Natural killer cell treated with Interleukin-12 subunit alpha and Interleukin-12 subunit beta and Interleukin-15 and Interleukin-18, amount 100 ng/mL, for 72 hours (primary cell): ENCODE measurements at regions not wholly inside any gene's neighbourhood (a gene's known extent, or its start where the extent isn't known, plus 50 kb on each side); places are given as distances from the start of the nearest gene placed in this dataset.
"Not testable (repeated sequence)": the region's sequence is repeated elsewhere in the genome, so short reads cannot be mapped to it uniquely, and the experiment has no call there.

Experiments used
- ATAC-seq, 2 donors: fragments of 150-1000 bp; cut with Tn5 transposase in 1 of 2; sonication (Bioruptor Pico), chemical (Tn5 transposase) in 1 of 2; 2 replicates each; pipeline ENCODE4 v1.10.0; 2021
- DNase-seq: peaks from one replicate; pipeline ENCODE4 v3.0.0; 2022; ENCODE audit warnings: low spot score
- H3K27ac Mint-ChIP-seq, 2 donors: 1 replicate in 1 of 2; 2 replicates in 1 of 2; pipeline ENCODE4 v1.8.0; 2022; ENCODE audit warnings: mixed read lengths in 2 of 2, mild to moderate bottlenecking in 1 of 2, moderate library complexity in 1 of 2
- H3K27me3 Mint-ChIP-seq, 2 donors: 1 replicate in 1 of 2; 2 replicates in 1 of 2; pipeline ENCODE4 v1.8.0; 2022; ENCODE audit warnings: mixed read lengths in 2 of 2
- H3K36me3 Mint-ChIP-seq: one replicate; pipeline ENCODE4 v1.8.0; 2022; ENCODE audit warnings: mixed read lengths
- H3K4me1 Mint-ChIP-seq, 2 donors: 1 replicate in 1 of 2; 2 replicates in 1 of 2; pipeline ENCODE4 v1.8.0; 2022; ENCODE audit warnings: low read depth in 2 of 2, mixed read lengths in 2 of 2, mild to moderate bottlenecking in 1 of 2
- H3K4me3 Mint-ChIP-seq: one replicate; pipeline ENCODE4 v1.8.0; 2022; ENCODE audit warnings: mixed read lengths
- H3K9me3 Mint-ChIP-seq: 2 replicates; pipeline ENCODE4 v1.8.0; 2022; ENCODE audit warnings: mixed read lengths

- Mint-ChIP-seq H3K4me3 (no peak overlapping the region), H3K4me1 (no peaks in the 10 kb centered on the region), H3K9me3 (peaks cover 17% of the 10 kb centered on the region), H3K27me3 (no peaks in the 10 kb centered on the region), H3K36me3 (peaks cover 5% of the 10 kb centered on the region), H3K27ac (no peak overlapping the region)
- ATAC-seq, result no peak
- no peak for DNase-seq
Measured at GRCh38 chr4:158038718-158039117, 134.1 kb downstream of the GASK1B start.

DNA sequence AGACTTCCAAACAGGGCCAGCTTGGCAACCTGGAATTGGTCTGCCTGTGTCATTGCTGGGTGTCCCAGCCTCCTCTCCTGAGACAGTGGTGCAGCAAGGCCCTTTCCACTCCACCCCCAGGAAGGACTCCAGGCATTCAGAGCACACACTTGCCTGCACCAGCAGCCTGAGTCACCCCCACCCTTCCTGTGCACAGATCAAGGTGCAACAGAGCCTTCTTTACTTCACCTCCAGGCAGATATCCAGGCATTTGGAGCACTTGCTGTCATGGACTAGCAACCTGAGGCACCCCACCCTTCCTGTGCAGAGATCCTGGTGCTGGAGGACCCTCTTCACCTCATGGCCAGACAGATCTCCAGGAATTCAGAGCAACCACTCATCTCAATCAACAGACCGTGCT is 135.8 kb downstream of the GASK1B start:
- DNase-seq (no peak), ATAC-seq (no peak)
- Mint-ChIP-seq H3K27me3 (no peaks in the 10 kb centered on the region), H3K9me3 (peaks cover 16% of the 10 kb centered on the region), H3K4me1 (no peaks in the 10 kb centered on the region), H3K36me3 (peaks cover 5% of the 10 kb centered on the region), H3K4me3 (no peak overlapping the region), H3K27ac (no peak overlapping the region)

DNA sequence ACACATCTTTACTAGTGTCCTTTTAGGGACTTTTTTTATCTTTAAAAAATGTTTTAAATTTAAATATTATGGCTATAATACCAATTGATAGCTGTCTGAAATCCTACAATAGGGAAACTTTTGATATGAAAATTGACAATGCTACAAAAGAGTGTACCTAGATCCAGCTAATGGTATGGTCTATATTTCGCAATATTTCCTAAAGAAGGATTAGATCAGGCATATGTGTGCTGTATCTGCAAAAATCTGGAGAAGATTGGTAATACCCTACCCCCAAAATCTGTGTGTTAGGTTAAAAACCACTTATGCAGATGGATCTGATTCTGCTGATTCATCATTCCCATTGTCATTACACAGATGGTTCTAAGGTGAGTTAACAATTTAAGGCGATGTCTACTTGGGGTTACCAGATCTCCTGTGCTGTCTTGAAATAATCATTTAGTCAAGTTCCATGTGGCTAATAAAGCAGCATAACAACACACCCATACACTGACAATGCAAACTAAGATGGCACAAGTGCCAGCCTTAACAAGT is 137.1 kb downstream of the GASK1B start:
- Mint-ChIP-seq H3K4me1 (no peaks in the 10 kb centered on the region), H3K36me3 (no peaks in the 10 kb centered on the region), H3K27me3 (no peaks in the 10 kb centered on the region), H3K9me3 (peaks cover 9% of the 10 kb centered on the region), H3K27ac (no peak overlapping the region), H3K4me3 (no peak overlapping the region)
- DNase-seq, result no peak
- ATAC-seq, result no peak

DNA sequence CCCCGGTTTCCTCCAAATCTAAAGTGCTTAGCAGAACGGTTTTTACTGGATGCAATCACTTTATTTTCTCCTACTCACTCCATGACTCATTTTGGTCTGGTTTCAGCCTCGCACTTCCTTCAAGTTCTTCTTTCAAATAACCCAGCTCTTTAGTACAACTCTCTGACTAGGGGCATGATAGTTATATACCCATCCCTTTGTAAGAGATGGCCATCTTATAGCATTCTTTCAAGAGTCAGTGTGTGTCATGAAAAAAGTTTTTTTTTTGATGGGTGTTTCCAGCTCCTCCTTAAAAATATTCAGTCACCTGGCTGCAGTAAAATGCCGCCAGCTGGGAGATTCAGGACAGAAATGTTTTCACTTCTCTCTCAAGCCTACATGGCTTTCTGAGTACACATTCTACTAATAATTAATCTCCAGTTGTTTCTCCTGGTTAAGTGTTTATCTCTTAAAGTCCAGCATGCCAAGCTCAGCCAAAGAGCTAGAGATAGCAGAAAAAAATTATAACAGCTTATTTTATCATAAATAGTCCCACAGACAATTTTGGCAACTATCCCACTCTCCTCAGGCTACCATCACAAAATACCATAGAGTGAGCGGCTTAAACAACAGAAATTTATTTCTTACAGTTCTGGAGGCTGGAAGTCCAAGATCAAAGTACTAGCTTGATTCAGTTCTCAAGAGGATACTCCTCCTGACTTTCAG is 139.3 kb downstream of the GASK1B start:
- no peak for ATAC-seq
- H3K36me3 Mint-ChIP-seq, result peaks cover 4% of the 10 kb centered on the region

DNA sequence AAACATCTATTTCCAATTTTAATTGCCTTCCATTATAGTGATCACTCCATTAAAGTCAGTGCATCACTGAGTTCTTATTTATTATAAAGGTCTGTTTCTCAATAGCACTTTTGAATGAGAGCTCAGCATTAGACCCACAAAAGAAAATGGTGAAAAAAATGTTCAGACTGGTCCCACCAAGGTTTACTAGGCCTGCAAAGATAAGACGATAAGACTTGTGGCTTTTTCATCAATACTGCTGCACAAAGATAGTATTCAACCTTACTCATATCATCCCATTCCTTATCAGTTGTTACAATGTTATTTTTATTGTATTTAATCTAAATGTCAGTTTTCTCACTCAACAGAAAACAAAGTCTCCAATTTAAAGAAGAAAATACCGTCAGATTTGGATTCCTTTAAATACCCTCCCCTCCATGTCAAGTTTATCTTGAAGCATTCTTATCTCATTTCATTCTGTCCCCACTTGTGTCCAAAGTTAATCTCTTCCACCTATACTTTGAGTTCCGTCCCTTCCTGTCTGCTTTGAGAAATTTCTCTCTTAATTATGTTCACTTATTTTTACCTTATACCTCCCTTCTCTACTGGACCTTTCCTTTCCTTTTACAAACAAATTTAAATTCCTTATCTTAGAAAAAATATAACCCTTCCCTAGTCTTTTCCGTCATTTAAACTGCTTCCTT is 140.0 kb downstream of the GASK1B start:
- Mint-ChIP-seq H3K4me3 (no peak overlapping the region), H3K36me3 (peaks cover 8% of the 10 kb centered on the region), H3K27me3 (no peaks in the 10 kb centered on the region), H3K9me3 (peaks cover 19% of the 10 kb centered on the region), H3K4me1 (no peaks in the 10 kb centered on the region), H3K27ac (no peak overlapping the region)
- DNase-seq, result no peak
- no peak for ATAC-seq

More for the DNA sequence above, 139.3 kb downstream of the GASK1B start:
- DNase-seq, result no peak
- H3K27ac Mint-ChIP-seq, result no peak overlapping the region
- no peaks in the 10 kb centered on the region for H3K4me1 Mint-ChIP-seq
- peaks cover 16% of the 10 kb centered on the region for H3K9me3 Mint-ChIP-seq
- no peaks in the 10 kb centered on the region for H3K27me3 Mint-ChIP-seq
- H3K4me3 Mint-ChIP-seq, result no peak overlapping the region

DNA sequence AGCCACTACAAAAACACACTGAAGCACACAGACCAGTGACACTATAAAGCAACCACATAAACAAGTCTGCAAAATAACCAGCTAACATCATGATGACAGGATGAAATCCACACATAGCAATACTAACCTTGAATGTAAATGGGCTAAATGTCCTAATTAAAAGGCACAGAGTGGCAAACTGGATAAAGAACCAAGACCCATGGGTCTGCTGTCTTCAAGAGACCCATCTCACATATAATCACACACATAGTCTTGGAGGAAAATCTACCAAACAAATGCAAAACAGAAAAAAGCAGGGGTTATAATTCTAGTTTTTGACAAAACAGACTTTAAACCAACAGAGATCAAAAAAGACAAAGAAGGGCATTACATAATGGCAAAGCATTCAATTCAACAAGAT is 144.4 kb downstream of the GASK1B start:
- not testable (repeated sequence) for DNase-seq, H3K36me3 Mint-ChIP-seq, H3K4me1 Mint-ChIP-seq, H3K4me3 Mint-ChIP-seq, H3K27ac Mint-ChIP-seq, ATAC-seq, H3K27me3 Mint-ChIP-seq
- H3K9me3 Mint-ChIP-seq, result peaks cover 18% of the 10 kb centered on the region

GRCh38 chr4:158025131-158025530 is 147.7 kb downstream of the GASK1B start:
- DNase-seq, result no peak
- no peaks in the 10 kb centered on the region for H3K4me1 Mint-ChIP-seq
- no peak overlapping the region for H3K4me3 Mint-ChIP-seq
- peaks cover 13% of the 10 kb centered on the region for H3K9me3 Mint-ChIP-seq
- no peak overlapping the region for H3K27ac Mint-ChIP-seq
- H3K27me3 Mint-ChIP-seq, result no peaks in the 10 kb centered on the region
- H3K36me3 Mint-ChIP-seq, result peaks cover 8% of the 10 kb centered on the region
- no peak for ATAC-seq

- Mint-ChIP-seq H3K27me3 (no peaks in the 10 kb centered on the region), H3K4me1 (no peaks in the 10 kb centered on the region), H3K9me3 (peaks cover 9% of the 10 kb centered on the region), H3K4me3 (no peak overlapping the region), H3K36me3 (no peaks in the 10 kb centered on the region), H3K27ac (no peak overlapping the region)
- ATAC-seq (no peak), DNase-seq (no peak)
Measured at GRCh38 chr4:158020734-158021346, 152.0 kb downstream of the GASK1B start.

DNA sequence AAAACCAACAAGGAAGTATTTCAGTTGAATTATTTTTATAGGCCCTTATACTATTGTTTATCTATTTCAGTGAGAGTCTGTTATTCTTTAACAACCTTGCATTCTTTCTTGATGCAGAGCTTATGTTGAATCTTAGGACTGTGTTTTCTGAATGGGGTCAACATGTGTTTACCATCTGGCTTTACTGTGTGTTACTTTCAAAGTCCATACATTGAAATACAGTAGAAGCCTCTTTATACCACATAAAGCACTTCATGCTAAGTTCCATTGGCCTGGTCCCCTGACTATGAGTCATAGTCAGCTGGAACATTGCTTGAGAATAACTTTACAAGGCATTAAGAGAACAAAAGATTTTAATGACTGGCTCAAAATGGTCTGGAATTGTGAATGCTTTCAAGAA is 152.6 kb downstream of the GASK1B start:
- Mint-ChIP-seq H3K27me3 (no peaks in the 10 kb centered on the region), H3K4me1 (no peaks in the 10 kb centered on the region), H3K27ac (no peak overlapping the region), H3K9me3 (peaks cover 9% of the 10 kb centered on the region), H3K36me3 (no peaks in the 10 kb centered on the region), H3K4me3 (no peak overlapping the region)
- ATAC-seq, result no peak
- DNase-seq, result no peak

GRCh38 chr4:158018831-158019230 is 154.0 kb downstream of the GASK1B start:
- no peak overlapping the region for H3K4me3 Mint-ChIP-seq
- DNase-seq, result no peak
- no peaks in the 10 kb centered on the region for H3K36me3 Mint-ChIP-seq
- no peaks in the 10 kb centered on the region for H3K4me1 Mint-ChIP-seq
- peaks cover 9% of the 10 kb centered on the region for H3K9me3 Mint-ChIP-seq
- no peak overlapping the region for H3K27ac Mint-ChIP-seq
- ATAC-seq, result no peak
- H3K27me3 Mint-ChIP-seq, result no peaks in the 10 kb centered on the region

- Mint-ChIP-seq H3K4me1 (no peaks in the 10 kb centered on the region), H3K4me3 (no peak overlapping the region), H3K9me3 (peaks cover 9% of the 10 kb centered on the region), H3K27ac (no peak overlapping the region), H3K36me3 (no peaks in the 10 kb centered on the region), H3K27me3 (no peaks in the 10 kb centered on the region)
- ATAC-seq (no peak), DNase-seq (no peak)
Measured at GRCh38 chr4:158018221-158018830, 154.5 kb downstream of the GASK1B start.

- no peaks in the 10 kb centered on the region for H3K4me1 Mint-ChIP-seq
- no peak overlapping the region for H3K4me3 Mint-ChIP-seq
- no peak for ATAC-seq
- no peaks in the 10 kb centered on the region for H3K27me3 Mint-ChIP-seq
- H3K27ac Mint-ChIP-seq, result no peak overlapping the region
- H3K36me3 Mint-ChIP-seq, result no peaks in the 10 kb centered on the region
- DNase-seq, result no peak
- H3K9me3 Mint-ChIP-seq, result peaks cover 9% of the 10 kb centered on the region
Measured at GRCh38 chr4:158016511-158016910, 156.3 kb downstream of the GASK1B start.

GRCh38 chr4:158015241-158015640 is 157.6 kb downstream of the GASK1B start:
- Mint-ChIP-seq H3K27me3 (no peaks in the 10 kb centered on the region), H3K27ac (no peak overlapping the region), H3K9me3 (peaks cover 9% of the 10 kb centered on the region), H3K4me3 (no peak overlapping the region), H3K36me3 (no peaks in the 10 kb centered on the region), H3K4me1 (no peaks in the 10 kb centered on the region)
- no peak for DNase-seq
- ATAC-seq, result no peak

DNA sequence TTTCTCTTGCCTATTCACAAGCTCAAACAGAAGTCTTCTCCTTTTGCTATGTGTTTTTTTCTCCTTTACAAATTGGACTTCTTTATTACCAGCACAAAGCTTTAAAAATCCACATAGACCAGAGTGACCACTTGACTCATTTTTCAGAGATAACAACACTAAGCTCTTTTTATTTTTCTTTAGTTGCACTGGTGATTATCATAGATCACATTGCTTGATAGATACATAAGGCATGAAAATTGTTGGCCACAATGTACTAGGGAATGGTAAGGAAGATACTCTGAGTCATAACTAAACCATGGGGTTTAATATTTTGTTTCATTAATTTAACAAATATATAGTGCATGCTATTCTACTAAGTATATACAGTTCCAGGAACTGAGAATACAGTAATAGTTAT is 159.0 kb downstream of the GASK1B start:
- ATAC-seq, result no peak
- H3K36me3 Mint-ChIP-seq, result no peaks in the 10 kb centered on the region

More for the DNA sequence above, 159.0 kb downstream of the GASK1B start:
- Mint-ChIP-seq H3K4me3 (no peak overlapping the region), H3K27ac (no peak overlapping the region), H3K9me3 (peaks cover 9% of the 10 kb centered on the region), H3K4me1 (no peaks in the 10 kb centered on the region), H3K27me3 (no peaks in the 10 kb centered on the region)
- DNase-seq, result no peak
